Heart left ventricle (tissue), 16 donors: ENCODE measurements at regions not wholly inside any gene's neighbourhood (a gene's known extent, or its start where the extent isn't known, plus 50 kb on each side); places are given as distances from the start of the nearest gene placed in this dataset.

Experiments
- ATAC-seq, 4 donors: fragments of 200-7000 bp; cut with Tn5 transposase; one replicate each; pipeline ENCODE4 v1.9.1; 2020 to 2022; ENCODE audit warnings: moderate library complexity in 4 of 4, mild to moderate bottlenecking in 3 of 4, moderate number of reproducible peaks in 1 of 4
- DNase-seq, 5 donors: peaks; one replicate each; pipeline ENCODE4 v3.0.0-alpha.2; 2020
- H3K27ac ChIP-seq, 12 donors: fragments of 200-600 bp; sonication (generic) in 4 of 12; one replicate each; pipeline versions ENCODE4 v1.5.0 to v1.8.0; 2016 to 2022; ENCODE audit warnings: mild to moderate bottlenecking in 2 of 12
- H3K27me3 ChIP-seq, 9 donors: fragments of 200-600 bp; sonication (generic) in 2 of 9; one replicate each; pipeline versions ENCODE4 v1.5.1 to v1.8.0; 2016 to 2022; ENCODE audit warnings: mild to moderate bottlenecking in 3 of 9
- H3K36me3 ChIP-seq, 9 donors: fragments of 200-600 bp; sonication (generic) in 2 of 9; one replicate each; pipeline versions ENCODE4 v1.5.0 to v1.8.0; 2018 to 2022; ENCODE audit warnings: mild to moderate bottlenecking in 2 of 9
- H3K4me1 ChIP-seq, 12 donors: fragments of 200-600 bp; sonication (generic) in 4 of 12; one replicate each; pipeline versions ENCODE4 v1.5.0 to v1.8.0; 2016 to 2022; ENCODE audit warnings: mild to moderate bottlenecking in 3 of 12
- H3K4me3 ChIP-seq, 12 donors: fragments of 200-600 bp; sonication (generic) in 4 of 12; one replicate each; pipeline versions ENCODE4 v1.5.0 to v1.8.0; 2017 to 2022; ENCODE audit warnings: mild to moderate bottlenecking in 9 of 12, moderate library complexity in 4 of 12
- H3K9me3 ChIP-seq, 12 donors: fragments of 200-600 bp; sonication (generic) in 4 of 12; one replicate each; pipeline versions ENCODE4 v1.5.0 to v1.8.0; 2016 to 2022; ENCODE audit warnings: mild to moderate bottlenecking in 1 of 12
- POLR2A ChIP-seq, 2 donors: fragments of 450-650 bp; IDR thresholded peaks; one replicate each; pipeline ENCODE4 v1.6.1; 2017; ENCODE audit warnings: antibody characterized with exemption in 2 of 2, mild to moderate bottlenecking in 2 of 2, moderate library complexity in 2 of 2
- WGBS, 4 donors: extraction: QIAGEN DNeasy Blood & Tissue Kit in 2 of 4; methylation state at CpG; one replicate each; pipeline versions ENCODE4 v1.1.5 to v1.1.7; 2013 to 2018; 5-methylcytosine and 5-hydroxymethylcytosine counted together
- intact Hi-C, 10 donors: fragments of 100-400 bp; cut with DNase I; formaldehyde crosslinking; loops; one replicate each; pipeline versions ENCODE4 v1.11.1 to v1.14.2; 2022
- TF ChIP-seq, protein P1 (sequence below), 12 donors: fragments of 200-600 bp; sonication (generic) in 4 of 12; IDR thresholded peaks; one replicate each; pipeline versions ENCODE4 v1.5.0 to v1.8.0; 2018 to 2022; ENCODE audit warnings: antibody characterized with exemption in 12 of 12, mild to moderate bottlenecking in 5 of 12
- donor health status: ischemic (EF 13 %, LVEDD 7.1; RV severe dilation, severe dysfunction).
- donor health status: healthy with polysubstance abuse.
- donor health status: DM: no; HTN: yes; CAD: no.
- donor health status: DM: no; HTN: no; CAD: no.
- donor health status: ischemic (EF 25% LVEDD 6.9; RV normal size, moderate dysfunction).
- donor health status: ischemic (EF 25% LVEDD 5.7; RV mildly dilated, moderate dysfunction).
- donor health status: healthy.
- donor health status: DM: yes; HTN: yes; CAD: no.
- donor health status: ischemic (EF 35%, LVEDD 5.7; RV mildly dilated, moderate dysfunction).
- donor health status: nonischemic (EF 11% LVEDD 7.7; RV severe dilation, severe dysfunction).
- donor health status: DM: yes; HTN: yes; CAD: no.
- donor health status: PGD.
- donor health status: ischemic (EF 29% LVEDD 5.4; RV normal size, mild dysfunction).
- donor health status: nonischemic (EF 23%, LVEDD 6.1; RV moderate dilation, normal function).

DNA sequence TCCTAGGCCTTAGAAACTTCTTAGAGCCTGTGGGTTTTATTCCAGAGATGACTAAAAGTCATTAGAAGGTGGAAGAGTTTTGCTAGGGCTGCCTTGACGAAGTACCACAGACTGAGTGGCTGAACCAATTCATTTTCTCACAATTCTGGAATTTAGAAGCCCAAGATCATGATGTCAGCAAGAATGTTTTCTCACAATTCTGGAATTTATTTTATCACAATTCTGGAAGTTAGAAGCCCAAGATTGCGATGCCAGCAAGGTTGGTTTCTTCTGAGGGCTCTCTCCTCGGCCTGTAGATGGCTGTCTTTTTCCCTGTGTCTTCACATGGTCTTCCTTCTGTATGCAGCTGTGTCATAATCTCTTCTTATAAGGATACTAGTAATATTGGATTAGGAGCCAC lies 672.9 kb upstream of the MARCKS start:
- ATAC-seq, result peak in 3 of 4 donors; percentile 18 to 77 (median 45)
- peak overlapping the region in 7 of 12 donors; percentile 13 to 69 (median 39) for H3K27ac ChIP-seq
- intact Hi-C loops, result loop anchor here in 2 of 10 donors (10.0 kb wide), 2 partner anchors 381 to 671 kb away; partner anchors contain the start of gene MARCKS (in 1 of the 2)

GRCh38 chr6:113184736-113185135 lies 672.4 kb upstream of the MARCKS start:
- peak; percentile 94 to 100 (median 94) for ATAC-seq
- Histone ChIP-seq H3K9me3 (no peaks in the 10 kb centered on the region), H3K36me3 (no peaks in the 10 kb centered on the region), H3K4me3 (no peak overlapping the region), H3K27ac (peak overlapping the region in 7 of 12 donors; percentile 15 to 69 (median 39)), H3K4me1 (peaks cover 0 to 17% (median 7%) of the 10 kb centered on the region in 12 donors), H3K27me3 (no peaks in the 10 kb centered on the region)
- peak; percentile 75 to 87 (median 78) for DNase-seq
- WGBS, 4 donors, result 40 to 59% (median 47%) methylated on average over 2 of the region's 2 CpGs
- TF ChIP-seq, protein P1, sequence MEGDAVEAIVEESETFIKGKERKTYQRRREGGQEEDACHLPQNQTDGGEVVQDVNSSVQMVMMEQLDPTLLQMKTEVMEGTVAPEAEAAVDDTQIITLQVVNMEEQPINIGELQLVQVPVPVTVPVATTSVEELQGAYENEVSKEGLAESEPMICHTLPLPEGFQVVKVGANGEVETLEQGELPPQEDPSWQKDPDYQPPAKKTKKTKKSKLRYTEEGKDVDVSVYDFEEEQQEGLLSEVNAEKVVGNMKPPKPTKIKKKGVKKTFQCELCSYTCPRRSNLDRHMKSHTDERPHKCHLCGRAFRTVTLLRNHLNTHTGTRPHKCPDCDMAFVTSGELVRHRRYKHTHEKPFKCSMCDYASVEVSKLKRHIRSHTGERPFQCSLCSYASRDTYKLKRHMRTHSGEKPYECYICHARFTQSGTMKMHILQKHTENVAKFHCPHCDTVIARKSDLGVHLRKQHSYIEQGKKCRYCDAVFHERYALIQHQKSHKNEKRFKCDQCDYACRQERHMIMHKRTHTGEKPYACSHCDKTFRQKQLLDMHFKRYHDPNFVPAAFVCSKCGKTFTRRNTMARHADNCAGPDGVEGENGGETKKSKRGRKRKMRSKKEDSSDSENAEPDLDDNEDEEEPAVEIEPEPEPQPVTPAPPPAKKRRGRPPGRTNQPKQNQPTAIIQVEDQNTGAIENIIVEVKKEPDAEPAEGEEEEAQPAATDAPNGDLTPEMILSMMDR (IDR thresholded peaks at IDR 0.05), result no peak
- no peak for TF ChIP-seq POLR2A (IDR thresholded peaks at IDR 0.05)
- intact Hi-C loops, result loop anchor here in 2 of 10 donors (10.0 kb wide), 2 partner anchors 380 to 670 kb away; partner anchors contain the start of gene MARCKS (in 1 of the 2)

More for the DNA sequence above, 672.9 kb upstream of the MARCKS start:
- H3K36me3 ChIP-seq, result no peaks in the 10 kb centered on the region
- H3K27me3 ChIP-seq, result no peaks in the 10 kb centered on the region
- TF ChIP-seq POLR2A (IDR thresholded peaks at IDR 0.05), result no peak
- TF ChIP-seq, protein P1 (IDR thresholded peaks at IDR 0.05), result peak in 1 of 12 donors; percentile 4
- H3K4me1 ChIP-seq, result peaks cover 0 to 17% (median 7%) of the 10 kb centered on the region in 12 donors
- DNase-seq, result no peak
- 82 to 89% (median 83%) methylated on average over 3 of the region's 3 CpGs for WGBS, 4 donors
- H3K4me3 ChIP-seq, result no peak overlapping the region
- no peaks in the 10 kb centered on the region for H3K9me3 ChIP-seq

GRCh38 chr6:113185299-113185698 lies 671.8 kb upstream of the MARCKS start:
- Histone ChIP-seq H3K27ac (peak overlapping the region in 6 of 12 donors; percentile 25 to 69 (median 50)), H3K36me3 (no peaks in the 10 kb centered on the region), H3K27me3 (no peaks in the 10 kb centered on the region), H3K4me1 (peaks cover 0 to 17% (median 7%) of the 10 kb centered on the region in 12 donors), H3K4me3 (no peak overlapping the region), H3K9me3 (no peaks in the 10 kb centered on the region)
- intact Hi-C loops, result loop anchor here in 2 of 10 donors (10.0 kb wide), 2 partner anchors 380 to 670 kb away; partner anchors contain the start of gene MARCKS (in 1 of the 2)
- DNase-seq (no peak), ATAC-seq (peak in 1 of 4 donors; percentile 59)
- TF ChIP-seq, protein P1 (IDR thresholded peaks at IDR 0.05), result no peak
- TF ChIP-seq POLR2A (IDR thresholded peaks at IDR 0.05), result no peak

- 42 to 81% (median 62%) methylated on average over 1 of the region's 1 CpG for WGBS, 4 donors
- DNase-seq (no peak), ATAC-seq (no peak)
- no peaks in the 10 kb centered on the region for H3K27me3 ChIP-seq
- H3K4me3 ChIP-seq, result no peak overlapping the region
- H3K4me1 ChIP-seq, result peaks cover 0 to 17% (median 4%) of the 10 kb centered on the region in 12 donors
- TF ChIP-seq, protein P1 (IDR thresholded peaks at IDR 0.05), result no peak
- no peak for TF ChIP-seq POLR2A (IDR thresholded peaks at IDR 0.05)
- no peak overlapping the region for H3K27ac ChIP-seq
- peaks cover 0 to 3% (median 0%) of the 10 kb centered on the region in 12 donors for H3K9me3 ChIP-seq
- no peaks in the 10 kb centered on the region for H3K36me3 ChIP-seq
- intact Hi-C loops, result loop anchor here in 2 of 10 donors (10.0 kb wide), 2 partner anchors 377 to 667 kb away; partner anchors contain the start of gene MARCKS (in 1 of the 2)
These were observed 669.5 kb upstream of the MARCKS start for GRCh38 chr6:113187661-113188060.
